ENCODE measurements at regions not wholly inside any gene's neighbourhood (a gene's known extent, or its start where the extent isn't known, plus 50 kb on each side); places are given as distances from the start of the nearest gene placed in this dataset.

DNA sequence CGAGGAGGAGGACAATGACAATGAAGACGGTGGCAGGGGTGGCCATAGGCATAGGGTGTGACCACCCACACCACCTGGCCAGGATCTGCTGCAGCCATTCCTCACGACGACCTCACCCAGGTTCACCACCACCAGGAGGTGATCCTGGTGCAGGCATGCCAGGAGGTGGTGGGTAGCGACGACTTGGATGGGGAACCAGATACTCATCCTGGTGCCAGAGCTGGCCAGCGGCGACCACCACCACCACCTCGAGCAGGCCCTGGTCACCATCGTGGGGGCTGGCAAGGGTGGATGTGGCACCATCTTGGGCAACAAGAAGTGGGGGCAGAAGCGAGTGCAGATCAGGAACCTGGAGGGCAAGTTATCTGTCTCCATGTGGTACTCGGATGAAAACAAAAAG, 117.1 kb upstream of the NXPH2 start:
- Histone ChIP-seq H3K79me2 (ENCODE audit: insufficient read depth, low read depth) (no peaks in the 10 kb centered on the region), H4K20me1 (ENCODE audit: insufficient read depth) (no peaks in the 10 kb centered on the region)

DNA sequence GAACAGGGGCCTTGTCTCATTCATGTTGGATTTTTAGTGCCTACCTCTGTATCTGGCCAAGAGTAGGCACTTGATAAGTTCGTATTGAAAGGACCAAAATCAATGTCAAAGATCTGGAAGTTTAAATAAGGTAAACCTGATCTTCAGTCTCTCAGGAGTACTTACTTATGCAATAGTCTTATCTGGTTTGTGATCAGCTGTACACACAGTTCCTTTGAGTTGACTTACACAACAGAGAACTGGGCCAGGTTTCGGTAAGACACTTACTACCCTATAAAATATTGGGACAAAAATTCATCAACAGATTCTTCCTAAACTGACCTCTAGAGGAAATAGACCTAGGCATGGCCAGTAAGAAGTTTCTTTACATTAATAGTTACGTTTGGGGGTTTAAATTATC, 113.6 kb upstream of the NXPH2 start:
- H4K20me1 ChIP-seq (ENCODE audit: insufficient read depth): no peaks in the 10 kb centered on the region
- H3K79me2 ChIP-seq (ENCODE audit: insufficient read depth, low read depth): no peaks in the 10 kb centered on the region
- no peaks in the 10 kb centered on the region for H3K4me1 ChIP-seq (ENCODE audit: low read depth, poor library complexity, severe bottlenecking)
- H3K9ac ChIP-seq: no peak overlapping the region
- H2AFZ ChIP-seq (ENCODE audit: low read depth): no peak overlapping the region
- no peaks in the 10 kb centered on the region for H3K36me3 ChIP-seq (ENCODE audit: insufficient read depth)
- H3K4me3 ChIP-seq (IDR thresholded peaks at IDR 0.05; ENCODE audit: insufficient read depth, low read depth, low read length): no peak overlapping the region
- H3K27me3 ChIP-seq (ENCODE audit: insufficient read depth, low read depth): no peaks in the 10 kb centered on the region
- H3K4me2 ChIP-seq: no peak overlapping the region
- TF ChIP-seq, protein P1, sequence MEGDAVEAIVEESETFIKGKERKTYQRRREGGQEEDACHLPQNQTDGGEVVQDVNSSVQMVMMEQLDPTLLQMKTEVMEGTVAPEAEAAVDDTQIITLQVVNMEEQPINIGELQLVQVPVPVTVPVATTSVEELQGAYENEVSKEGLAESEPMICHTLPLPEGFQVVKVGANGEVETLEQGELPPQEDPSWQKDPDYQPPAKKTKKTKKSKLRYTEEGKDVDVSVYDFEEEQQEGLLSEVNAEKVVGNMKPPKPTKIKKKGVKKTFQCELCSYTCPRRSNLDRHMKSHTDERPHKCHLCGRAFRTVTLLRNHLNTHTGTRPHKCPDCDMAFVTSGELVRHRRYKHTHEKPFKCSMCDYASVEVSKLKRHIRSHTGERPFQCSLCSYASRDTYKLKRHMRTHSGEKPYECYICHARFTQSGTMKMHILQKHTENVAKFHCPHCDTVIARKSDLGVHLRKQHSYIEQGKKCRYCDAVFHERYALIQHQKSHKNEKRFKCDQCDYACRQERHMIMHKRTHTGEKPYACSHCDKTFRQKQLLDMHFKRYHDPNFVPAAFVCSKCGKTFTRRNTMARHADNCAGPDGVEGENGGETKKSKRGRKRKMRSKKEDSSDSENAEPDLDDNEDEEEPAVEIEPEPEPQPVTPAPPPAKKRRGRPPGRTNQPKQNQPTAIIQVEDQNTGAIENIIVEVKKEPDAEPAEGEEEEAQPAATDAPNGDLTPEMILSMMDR (conservative IDR thresholded peaks at IDR 0.05; ENCODE audit: low read depth, low read length): no peak
- no peak overlapping the region for H3K27ac ChIP-seq

More for the DNA sequence above, 117.1 kb upstream of the NXPH2 start:
- no peaks in the 10 kb centered on the region for H3K4me1 ChIP-seq (ENCODE audit: low read depth, poor library complexity, severe bottlenecking)
- H3K27ac ChIP-seq: no peak overlapping the region
- H3K9ac ChIP-seq: no peak overlapping the region
- no peak overlapping the region for H2AFZ ChIP-seq (ENCODE audit: low read depth)
- TF ChIP-seq, protein P1 (conservative IDR thresholded peaks at IDR 0.05; ENCODE audit: low read depth, low read length): no peak
- no peak overlapping the region for H3K4me2 ChIP-seq
- no peaks in the 10 kb centered on the region for H3K27me3 ChIP-seq (ENCODE audit: insufficient read depth, low read depth)
- H3K4me3 ChIP-seq (IDR thresholded peaks at IDR 0.05; ENCODE audit: insufficient read depth, low read depth, low read length): no peak overlapping the region
- no peaks in the 10 kb centered on the region for H3K36me3 ChIP-seq (ENCODE audit: insufficient read depth)

DNA sequence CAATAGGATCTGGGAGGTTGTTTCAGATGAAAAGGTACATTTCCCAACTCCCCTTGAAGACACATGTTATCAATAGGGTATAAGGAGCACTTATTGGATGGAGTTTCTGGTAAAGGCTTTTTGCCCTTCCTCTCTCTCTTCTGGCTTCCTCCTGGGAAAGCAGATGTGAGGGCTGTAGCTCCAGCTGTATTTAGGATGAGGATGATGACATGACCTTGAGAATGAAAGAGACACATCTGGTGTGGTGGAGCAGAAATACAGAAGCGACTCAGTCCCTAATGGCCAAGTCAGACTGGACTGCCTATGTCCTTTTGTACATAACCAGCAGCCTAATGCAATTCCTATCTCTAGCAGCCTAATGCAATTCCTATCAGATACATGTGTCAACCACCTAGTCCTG, 100.9 kb upstream of the NXPH2 start:
- Histone ChIP-seq H3K36me3 (ENCODE audit: insufficient read depth) (no peaks in the 10 kb centered on the region), H3K79me2 (ENCODE audit: insufficient read depth, low read depth) (no peaks in the 10 kb centered on the region), H4K20me1 (ENCODE audit: insufficient read depth) (no peaks in the 10 kb centered on the region), H3K27ac (no peak overlapping the region), H3K4me2 (no peak overlapping the region), H3K9ac (no peak overlapping the region), H2AFZ (ENCODE audit: low read depth) (no peak overlapping the region), H3K4me3 (IDR thresholded peaks at IDR 0.05; ENCODE audit: insufficient read depth, low read depth, low read length) (no peak overlapping the region), H3K4me1 (ENCODE audit: low read depth, poor library complexity, severe bottlenecking) (no peaks in the 10 kb centered on the region), H3K27me3 (ENCODE audit: insufficient read depth, low read depth) (no peaks in the 10 kb centered on the region)
- TF ChIP-seq, protein P1 (conservative IDR thresholded peaks at IDR 0.05; ENCODE audit: low read depth, low read length): no peak

- TF ChIP-seq, protein P1 (conservative IDR thresholded peaks at IDR 0.05; ENCODE audit: low read depth, low read length): no peak
- Histone ChIP-seq H3K4me1 (ENCODE audit: low read depth, poor library complexity, severe bottlenecking) (no peaks in the 10 kb centered on the region), H3K4me3 (IDR thresholded peaks at IDR 0.05; ENCODE audit: insufficient read depth, low read depth, low read length) (no peak overlapping the region), H3K9ac (no peak overlapping the region), H2AFZ (ENCODE audit: low read depth) (no peak overlapping the region), H3K4me2 (no peak overlapping the region), H3K79me2 (ENCODE audit: insufficient read depth, low read depth) (no peaks in the 10 kb centered on the region), H3K27me3 (ENCODE audit: insufficient read depth, low read depth) (no peaks in the 10 kb centered on the region), H3K36me3 (ENCODE audit: insufficient read depth) (no peaks in the 10 kb centered on the region), H4K20me1 (ENCODE audit: insufficient read depth) (no peaks in the 10 kb centered on the region), H3K27ac (no peak overlapping the region)
Observed at GRCh38 chr2:138879931-138880330, 99.7 kb upstream of the NXPH2 start.
